NCI-H2081 (cell line): ENCODE measurements at regions not wholly inside any gene's neighbourhood (a gene's known extent, or its start where the extent isn't known, plus 50 kb on each side); places are given as distances from the start of the nearest gene placed in this dataset.

Experiments
- DNase-seq, 2 experiments: peaks; one replicate each; lab custom pipeline; 2025; lab: John Stamatoyannopoulos, UW

- DNase-seq = no peak
These were observed 204.0 kb downstream of the UBE3A start for GRCh38 chr15:25234831-25235230.

GRCh38 chr15:25235391-25235790 is 203.4 kb downstream of the UBE3A start:
- DNase-seq = no peak

GRCh38 chr15:25236143-25236860 is 202.5 kb downstream of the UBE3A start:
- DNase-seq = no peak

GRCh38 chr15:25236861-25237155 is 202.0 kb downstream of the UBE3A start:
- no peak for DNase-seq

- no peak for DNase-seq
These were observed 201.4 kb downstream of the UBE3A start for GRCh38 chr15:25237291-25237978.

GRCh38 chr15:25238126-25238525 is 200.7 kb downstream of the UBE3A start:
- DNase-seq = no peak

- DNase-seq = no peak
These were observed 199.9 kb downstream of the UBE3A start for GRCh38 chr15:25238716-25239470.

GRCh38 chr15:25239471-25240345 is 199.1 kb downstream of the UBE3A start:
- DNase-seq = no peak

- no peak for DNase-seq
These were observed 198.3 kb downstream of the UBE3A start for GRCh38 chr15:25240461-25241021.

GRCh38 chr15:25241241-25241801 is 197.5 kb downstream of the UBE3A start:
- DNase-seq = no peak

- no peak for DNase-seq
These were observed 196.5 kb downstream of the UBE3A start for GRCh38 chr15:25242166-25242879.

GRCh38 chr15:25242957-25243799 is 195.6 kb downstream of the UBE3A start:
- no peak for DNase-seq

GRCh38 chr15:25243800-25244097 is 195.1 kb downstream of the UBE3A start:
- DNase-seq = no peak

- no peak for DNase-seq
These were observed 193.9 kb downstream of the UBE3A start for GRCh38 chr15:25244731-25245585.

- DNase-seq = no peak
These were observed 192.8 kb downstream of the UBE3A start for GRCh38 chr15:25245801-25246622.

- DNase-seq = no peak
These were observed 192.0 kb downstream of the UBE3A start for GRCh38 chr15:25246641-25247406.

- DNase-seq = no peak
These were observed 191.3 kb downstream of the UBE3A start for GRCh38 chr15:25247407-25248038.
